GM12878 (cell line): ENCODE measurements at regions not wholly inside any gene's neighbourhood (a gene's known extent, or its start where the extent isn't known, plus 50 kb on each side); places are given as distances from the start of the nearest gene placed in this dataset.
A peak's percentile ranks its signal among the peaks of the same experiment; 100 is the strongest.

ENCODE experiments used
- BCL11A ChIP-seq: IDR thresholded peaks from 2 replicates; pipeline ENCODE4 v1.6.1; 2011; ENCODE audit warnings: low read depth, low read length
- BHLHE40 ChIP-seq, 2 experiments: fragments of 450-650 bp in 1 of 2; IDR thresholded peaks; 2 replicates each; pipeline ENCODE4 v1.6.1; 2011 to 2017; ENCODE audit warnings: low read depth in 2 of 2, borderline replicate concordance in 1 of 2, improper control_type of control experiment in 1 of 2, low read length in 1 of 2, mild to moderate bottlenecking in 1 of 2
- CBFB ChIP-seq: IDR thresholded peaks from 2 replicates; pipeline ENCODE4 v1.6.1; 2016; ENCODE audit warnings: antibody characterized with exemption, low read depth
- CHD1 ChIP-seq: IDR thresholded peaks from 2 replicates; pipeline ENCODE4 v1.6.1; 2012; ENCODE audit warnings: low read depth, low read length, improper control_type of control experiment
- CREM ChIP-seq: IDR thresholded peaks from 2 replicates; pipeline ENCODE4 v1.6.1; 2014; ENCODE audit warnings: antibody characterized with exemption, low read depth
- EGR1 ChIP-seq, 2 experiments: IDR thresholded peaks; 1 replicate in 1 of 2; 2 replicates in 1 of 2; pipeline ENCODE4 v1.6.1; 2011 to 2012; ENCODE audit warnings: low read depth in 2 of 2, low read length in 2 of 2, borderline replicate concordance in 1 of 2, mild to moderate bottlenecking in 1 of 2, moderate library complexity in 1 of 2
- EP300 ChIP-seq, 2 experiments: fragments of 150-350 bp in 1 of 2; IDR thresholded peaks; 2 replicates each; pipeline ENCODE4 v1.6.1; 2011 to 2012; ENCODE audit warnings: low read depth in 2 of 2, low read length in 2 of 2, borderline replicate concordance in 1 of 2, improper control_type of control experiment in 1 of 2, inconsistent platforms in 1 of 2; ENCODE audit not compliant: control insufficient read depth in 1 of 2
- GATAD2B ChIP-seq: fragments of 450-650 bp; conservative IDR thresholded peaks from 2 replicates; pipeline ENCODE4 v1.6.1; 2017; ENCODE audit warnings: low read depth, mild to moderate bottlenecking, moderate library complexity
- MEF2A ChIP-seq: IDR thresholded peaks from 2 replicates; pipeline ENCODE4 v1.6.1; 2011; ENCODE audit warnings: low read depth, mild to moderate bottlenecking, low read length, moderate library complexity; ENCODE audit not compliant: insufficient read depth
- MTA2 ChIP-seq: fragments of 450-650 bp; IDR thresholded peaks from 2 replicates; pipeline ENCODE4 v1.6.1; 2016; ENCODE audit warnings: low read depth, mild to moderate bottlenecking, moderate library complexity
- NFIC ChIP-seq: IDR thresholded peaks from 2 replicates; pipeline ENCODE4 v1.6.1; 2012; ENCODE audit warnings: low read depth, mild to moderate bottlenecking, inconsistent platforms, low read length, moderate library complexity
- PAX5 ChIP-seq: IDR thresholded peaks from 2 replicates; pipeline ENCODE4 v1.6.1; 2011; ENCODE audit warnings: low read depth, low read length, borderline replicate concordance
- PAX8 ChIP-seq: fragments of 450-650 bp; IDR thresholded peaks from 2 replicates; pipeline ENCODE4 v1.6.1; 2017; ENCODE audit warnings: mild to moderate bottlenecking, moderate library complexity
- POLR2AphosphoS5 ChIP-seq: IDR thresholded peaks from 2 replicates; pipeline ENCODE4 v1.6.1; 2011; ENCODE audit warnings: mild to moderate bottlenecking, low read length, inconsistent platforms
- RAD21 ChIP-seq: IDR thresholded peaks from 2 replicates; pipeline ENCODE4 v1.6.1; 2011; ENCODE audit warnings: mild to moderate bottlenecking, low read depth, low read length, moderate library complexity; ENCODE audit not compliant: insufficient read depth
- RB1 ChIP-seq: fragments of 450-650 bp; formaldehyde crosslinking; IDR thresholded peaks from 2 replicates; pipeline ENCODE4 v1.6.1; 2017; ENCODE audit warnings: mild to moderate bottlenecking, borderline replicate concordance
- RUNX3 ChIP-seq: IDR thresholded peaks from 2 replicates; pipeline ENCODE4 v1.6.1; 2012; ENCODE audit warnings: low read length, inconsistent platforms
- SPI1 ChIP-seq: IDR thresholded peaks from 2 replicates; pipeline ENCODE4 v1.6.1; 2011; ENCODE audit warnings: low read depth, mild to moderate bottlenecking, low read length, moderate library complexity, borderline replicate concordance; ENCODE audit not compliant: insufficient read depth
- SRF ChIP-seq, 2 experiments: IDR thresholded peaks; 2 replicates each; pipeline ENCODE4 v1.6.1; 2011; ENCODE audit warnings: low read depth in 2 of 2, low read length in 2 of 2, mild to moderate bottlenecking in 1 of 2, moderate library complexity in 1 of 2
- TCF12 ChIP-seq: IDR thresholded peaks from 2 replicates; pipeline ENCODE4 v1.6.1; 2011; ENCODE audit warnings: low read depth, mild to moderate bottlenecking, low read length
- TCF7 ChIP-seq: IDR thresholded peaks from 2 replicates; pipeline ENCODE4 v1.6.1; 2014; ENCODE audit warnings: antibody characterized with exemption, borderline replicate concordance
- WRNIP1 ChIP-seq: IDR thresholded peaks from 2 replicates; pipeline ENCODE4 v1.6.1; 2011; ENCODE audit warnings: low read depth, low read length, improper control_type of control experiment, borderline replicate concordance
- ZNF217 ChIP-seq: fragments of 450-650 bp; IDR thresholded peaks from 2 replicates; pipeline ENCODE4 v1.6.1; 2017; ENCODE audit warnings: antibody characterized with exemption, mild to moderate bottlenecking
- TF ChIP-seq, protein P1 (sequence below): fragments of 450-650 bp; IDR thresholded peaks from 2 replicates; pipeline ENCODE4 v1.6.1; 2017; ENCODE audit warnings: low read depth, mild to moderate bottlenecking, moderate library complexity
- TF ChIP-seq, protein P2 (sequence below): IDR thresholded peaks from 2 replicates; pipeline ENCODE4 v1.6.1; 2011; ENCODE audit warnings: borderline replicate concordance, low read depth, mild to moderate bottlenecking, moderate library complexity, mixed read lengths, low read length; ENCODE audit not compliant: insufficient read depth; ENCODE audit errors: extremely low read length
- TF ChIP-seq, protein P3 (sequence below): IDR thresholded peaks from 2 replicates; pipeline ENCODE4 v1.6.1; 2011; ENCODE audit warnings: low read depth, low read length, improper control_type of control experiment, borderline replicate concordance
- TF ChIP-seq, protein P4 (sequence below): fragments of 450-650 bp; IDR thresholded peaks from 2 replicates; pipeline ENCODE4 v1.6.1; 2016; ENCODE audit warnings: mild to moderate bottlenecking

DNA sequence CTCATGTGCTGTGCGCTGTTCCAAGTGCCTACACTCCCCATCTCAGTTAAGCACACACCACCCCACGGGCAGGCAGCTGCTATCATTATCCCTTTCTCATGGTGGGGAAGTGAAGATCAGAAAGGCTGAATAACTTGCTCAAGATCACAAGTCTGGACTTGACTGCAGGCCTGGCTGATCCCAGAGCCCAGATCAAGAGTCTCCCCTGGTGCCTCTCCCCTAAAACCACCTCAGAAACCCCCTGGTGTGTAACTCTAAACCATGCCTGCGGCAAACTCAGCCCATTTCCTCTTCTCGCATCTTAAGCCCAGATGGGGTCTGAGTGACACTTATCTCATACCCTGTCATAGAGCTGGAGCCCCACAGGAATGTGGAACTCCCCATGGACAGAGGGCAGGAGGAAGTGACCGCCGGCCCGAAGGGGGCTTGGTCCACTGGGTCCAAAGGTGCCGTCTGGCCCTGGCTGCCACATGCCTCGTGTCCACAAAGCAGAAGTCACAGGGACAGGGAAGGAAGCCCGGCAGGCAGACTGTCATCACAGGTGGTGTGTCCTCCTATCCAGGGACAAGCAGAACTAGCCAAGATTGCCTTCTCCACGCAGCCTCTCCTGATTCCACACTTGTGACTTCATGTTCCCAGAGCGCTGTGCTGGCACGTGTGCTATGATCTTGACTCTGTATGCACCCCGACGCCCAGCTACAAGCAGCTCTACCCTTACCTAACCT lies 92.1 kb downstream of the SYF2 start (continued):
- TF ChIP-seq CHD1, result 0 out of 2 replicates have a peak, but pooled peaks have one; percentile 42
- TF ChIP-seq PAX5, result peak; percentile 45; the same call in 1 of the 2 replicates
- TF ChIP-seq, protein P1, sequence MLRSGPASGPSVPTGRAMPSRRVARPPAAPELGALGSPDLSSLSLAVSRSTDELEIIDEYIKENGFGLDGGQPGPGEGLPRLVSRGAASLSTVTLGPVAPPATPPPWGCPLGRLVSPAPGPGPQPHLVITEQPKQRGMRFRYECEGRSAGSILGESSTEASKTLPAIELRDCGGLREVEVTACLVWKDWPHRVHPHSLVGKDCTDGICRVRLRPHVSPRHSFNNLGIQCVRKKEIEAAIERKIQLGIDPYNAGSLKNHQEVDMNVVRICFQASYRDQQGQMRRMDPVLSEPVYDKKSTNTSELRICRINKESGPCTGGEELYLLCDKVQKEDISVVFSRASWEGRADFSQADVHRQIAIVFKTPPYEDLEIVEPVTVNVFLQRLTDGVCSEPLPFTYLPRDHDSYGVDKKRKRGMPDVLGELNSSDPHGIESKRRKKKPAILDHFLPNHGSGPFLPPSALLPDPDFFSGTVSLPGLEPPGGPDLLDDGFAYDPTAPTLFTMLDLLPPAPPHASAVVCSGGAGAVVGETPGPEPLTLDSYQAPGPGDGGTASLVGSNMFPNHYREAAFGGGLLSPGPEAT, result peak; percentile 97
- 0 out of 4 replicates have a peak, but pooled peaks of 1 of the 2 experiments have one; percentile 69 for TF ChIP-seq SRF (IDR thresholded peaks at IDR 0.05; ENCODE audit: low read depth in 2 of 2, low read length in 2 of 2)
- TF ChIP-seq, protein P2, sequence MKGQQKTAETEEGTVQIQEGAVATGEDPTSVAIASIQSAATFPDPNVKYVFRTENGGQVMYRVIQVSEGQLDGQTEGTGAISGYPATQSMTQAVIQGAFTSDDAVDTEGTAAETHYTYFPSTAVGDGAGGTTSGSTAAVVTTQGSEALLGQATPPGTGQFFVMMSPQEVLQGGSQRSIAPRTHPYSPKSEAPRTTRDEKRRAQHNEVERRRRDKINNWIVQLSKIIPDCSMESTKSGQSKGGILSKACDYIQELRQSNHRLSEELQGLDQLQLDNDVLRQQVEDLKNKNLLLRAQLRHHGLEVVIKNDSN, result no peak
- TF ChIP-seq ZNF217, result no peak
- TF ChIP-seq CREM, result 0 out of 2 replicates have a peak, but pooled peaks have one; percentile 28
- TF ChIP-seq EGR1 (IDR thresholded peaks at IDR 0.05; ENCODE audit: borderline replicate concordance in 1 of 2, low read depth in 2 of 2, low read length in 2 of 2), result no peak
- TF ChIP-seq TCF7, result no peak
- peak; percentile 13; the same call in 1 of the 2 replicates for TF ChIP-seq WRNIP1
- no peak; the same call in 1 of the 2 replicates for TF ChIP-seq RAD21
- TF ChIP-seq BHLHE40 (IDR thresholded peaks at IDR 0.05; ENCODE audit: borderline replicate concordance in 1 of 2, low read depth in 2 of 2, low read length in 1 of 2), result peak in 1 of 2 experiments; percentile 43; a peak in 1 of 4 replicates
- 0 out of 2 replicates have a peak, but pooled peaks have one; percentile 14 for TF ChIP-seq TCF12
- TF ChIP-seq, protein P3, sequence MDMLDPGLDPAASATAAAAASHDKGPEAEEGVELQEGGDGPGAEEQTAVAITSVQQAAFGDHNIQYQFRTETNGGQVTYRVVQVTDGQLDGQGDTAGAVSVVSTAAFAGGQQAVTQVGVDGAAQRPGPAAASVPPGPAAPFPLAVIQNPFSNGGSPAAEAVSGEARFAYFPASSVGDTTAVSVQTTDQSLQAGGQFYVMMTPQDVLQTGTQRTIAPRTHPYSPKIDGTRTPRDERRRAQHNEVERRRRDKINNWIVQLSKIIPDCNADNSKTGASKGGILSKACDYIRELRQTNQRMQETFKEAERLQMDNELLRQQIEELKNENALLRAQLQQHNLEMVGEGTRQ, result no peak
- TF ChIP-seq, protein P4, sequence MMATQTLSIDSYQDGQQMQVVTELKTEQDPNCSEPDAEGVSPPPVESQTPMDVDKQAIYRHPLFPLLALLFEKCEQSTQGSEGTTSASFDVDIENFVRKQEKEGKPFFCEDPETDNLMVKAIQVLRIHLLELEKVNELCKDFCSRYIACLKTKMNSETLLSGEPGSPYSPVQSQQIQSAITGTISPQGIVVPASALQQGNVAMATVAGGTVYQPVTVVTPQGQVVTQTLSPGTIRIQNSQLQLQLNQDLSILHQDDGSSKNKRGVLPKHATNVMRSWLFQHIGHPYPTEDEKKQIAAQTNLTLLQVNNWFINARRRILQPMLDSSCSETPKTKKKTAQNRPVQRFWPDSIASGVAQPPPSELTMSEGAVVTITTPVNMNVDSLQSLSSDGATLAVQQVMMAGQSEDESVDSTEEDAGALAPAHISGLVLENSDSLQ, result peak; percentile 94
- TF ChIP-seq BCL11A, result no peak
- TF ChIP-seq RB1, result no peak
- TF ChIP-seq SPI1, result peak; percentile 91
- TF ChIP-seq MEF2A, result no peak
- TF ChIP-seq POLR2AphosphoS5, result no peak
- no peak for TF ChIP-seq PAX8
- peak; percentile 51 to 79; a peak in 3 of 4 replicates for TF ChIP-seq EP300 (IDR thresholded peaks at IDR 0.05; ENCODE audit: borderline replicate concordance in 1 of 2, control insufficient read depth in 1 of 2, low read depth in 2 of 2, low read length in 2 of 2)
- peak; percentile 95 for TF ChIP-seq GATAD2B
- TF ChIP-seq RUNX3, result peak; percentile 91
- peak; percentile 83 for TF ChIP-seq NFIC
- peak; percentile 78 for TF ChIP-seq MTA2
- TF ChIP-seq CBFB, result peak; percentile 66; the same call in 1 of the 2 replicates
